ENCODE measurements at regions not wholly inside any gene's neighbourhood (a gene's known extent, or its start where the extent isn't known, plus 50 kb on each side); places are given as distances from the start of the nearest gene placed in this dataset.

DNA sequence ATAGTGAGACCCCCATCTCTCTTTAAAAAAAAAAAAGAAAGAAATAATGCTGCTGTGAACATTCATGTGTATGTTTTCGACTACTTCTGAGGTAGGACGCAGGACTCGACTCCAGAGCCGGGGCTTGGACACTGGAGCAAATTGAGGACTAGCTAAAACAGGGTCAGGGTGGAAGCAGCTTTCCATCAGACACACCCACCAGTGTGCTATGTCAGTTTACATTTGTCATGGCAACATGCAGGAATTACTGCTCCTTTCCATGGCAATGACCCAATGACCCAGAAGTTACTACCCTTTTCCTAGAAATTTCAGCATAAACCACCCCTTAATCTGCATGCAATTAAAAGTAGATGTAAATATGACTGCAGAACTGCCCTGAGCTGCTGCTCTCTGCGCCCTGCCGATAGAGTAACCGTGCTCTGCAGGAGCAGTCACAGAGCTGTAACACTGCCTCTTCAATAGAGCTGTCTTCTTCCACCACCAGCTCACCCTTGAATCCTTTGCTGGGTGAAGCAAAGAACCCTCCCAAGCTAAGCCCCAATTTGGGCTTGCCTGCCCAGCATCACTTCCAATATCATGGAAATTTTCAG lies 61.6 kb upstream of the ZNF599 start:
- intact Hi-C loops (cut with DNase I): no loop called here
- TF ChIP-seq CTCF (IDR thresholded peaks at IDR 0.05): no peak
- TF ChIP-seq POLR2A (IDR thresholded peaks at IDR 0.05): no peak

DNA sequence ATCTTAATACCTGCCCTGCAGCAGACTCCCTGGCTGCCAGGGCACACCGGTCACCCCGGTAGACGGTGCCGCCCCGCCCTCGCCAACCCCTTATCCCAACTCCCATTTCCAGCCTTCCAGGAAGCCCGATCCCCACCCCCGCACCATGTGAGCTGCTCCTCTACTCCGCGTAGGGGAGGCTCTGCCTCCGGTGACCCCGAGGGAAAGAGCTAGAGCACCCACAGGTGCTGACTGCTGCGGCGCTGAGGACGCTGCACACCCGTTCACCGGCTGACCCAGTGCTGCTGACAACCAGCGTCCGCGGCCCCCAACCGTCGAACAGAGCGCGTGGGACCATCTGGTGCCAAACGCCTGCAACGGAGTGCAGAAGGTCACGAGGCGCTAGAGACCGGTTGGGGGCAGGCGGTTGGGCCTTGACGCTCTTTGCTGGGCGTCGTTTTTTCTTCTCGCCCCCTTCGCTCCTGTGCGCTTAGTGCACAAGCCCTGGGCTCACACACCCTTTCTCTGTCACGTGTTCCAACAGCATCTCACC lies 59.6 kb upstream of the ZNF599 start:
- H3K36me3 ChIP-seq: no peaks in the 10 kb centered on the region
- no peaks in the 10 kb centered on the region for H3K9me3 ChIP-seq
- DNase-seq: no peak
- WGBS, 2 donors: 87 to 90% methylated on average over 6 to 22 of the region's 37 CpGs
- H3K4me1 ChIP-seq: peaks cover 0 to 2% (median 0%) of the 10 kb centered on the region in 3 donors
- H3K27ac ChIP-seq: no peak overlapping the region
- TF ChIP-seq POLR2A (IDR thresholded peaks at IDR 0.05) (no peak), CTCF (IDR thresholded peaks at IDR 0.05) (no peak)
- peaks cover 0 to 9% (median 0%) of the 10 kb centered on the region in 4 donors for H3K27me3 ChIP-seq
- no peak overlapping the region for H3K4me3 ChIP-seq
- intact Hi-C loops (cut with DNase I): no loop called here

More for the DNA sequence above, 61.6 kb upstream of the ZNF599 start:
- DNase-seq: no peak
- no peaks in the 10 kb centered on the region for H3K9me3 ChIP-seq
- H3K36me3 ChIP-seq: no peaks in the 10 kb centered on the region
- WGBS, 2 donors: 79 to 87% methylated on average over 7 of the region's 7 CpGs
- no peak overlapping the region for H3K4me3 ChIP-seq
- H3K27me3 ChIP-seq: peaks cover 0 to 22% (median 0%) of the 10 kb centered on the region in 4 donors
- H3K4me1 ChIP-seq: peaks cover 0 to 19% (median 3%) of the 10 kb centered on the region in 3 donors
- H3K27ac ChIP-seq: no peak overlapping the region

DNA sequence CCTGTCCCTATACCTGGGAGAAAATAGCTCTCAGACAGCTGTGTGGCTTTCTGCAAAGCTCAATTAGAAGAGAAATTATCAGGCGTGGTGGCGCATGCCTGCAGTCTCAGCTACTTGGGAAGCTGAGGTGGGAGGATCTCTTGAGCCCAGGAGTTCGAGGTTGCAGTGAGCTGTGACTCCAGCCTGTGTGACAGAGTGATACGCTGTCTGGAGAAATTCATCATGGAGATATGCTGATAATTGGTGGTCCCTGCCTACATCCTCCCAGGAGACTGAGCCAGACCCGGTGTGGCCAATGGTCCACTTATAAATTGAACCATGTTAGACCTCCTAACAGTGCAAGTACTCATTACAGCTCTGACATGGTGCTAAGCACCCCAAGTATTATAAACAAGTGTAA lies 58.7 kb upstream of the ZNF599 start:
- Histone ChIP-seq H3K36me3 (no peaks in the 10 kb centered on the region), H3K4me3 (no peak overlapping the region), H3K9me3 (no peaks in the 10 kb centered on the region), H3K4me1 (no peaks in the 10 kb centered on the region), H3K27me3 (peaks cover 0 to 4% (median 0%) of the 10 kb centered on the region in 4 donors), H3K27ac (no peak overlapping the region)
- no peak for TF ChIP-seq POLR2A (IDR thresholded peaks at IDR 0.05)
- TF ChIP-seq CTCF (IDR thresholded peaks at IDR 0.05): no peak
- 46 to 84% methylated on average over 2 to 3 of the region's 5 CpGs for WGBS, 2 donors
- no peak for DNase-seq
- intact Hi-C loops (cut with DNase I): no loop called here

DNA sequence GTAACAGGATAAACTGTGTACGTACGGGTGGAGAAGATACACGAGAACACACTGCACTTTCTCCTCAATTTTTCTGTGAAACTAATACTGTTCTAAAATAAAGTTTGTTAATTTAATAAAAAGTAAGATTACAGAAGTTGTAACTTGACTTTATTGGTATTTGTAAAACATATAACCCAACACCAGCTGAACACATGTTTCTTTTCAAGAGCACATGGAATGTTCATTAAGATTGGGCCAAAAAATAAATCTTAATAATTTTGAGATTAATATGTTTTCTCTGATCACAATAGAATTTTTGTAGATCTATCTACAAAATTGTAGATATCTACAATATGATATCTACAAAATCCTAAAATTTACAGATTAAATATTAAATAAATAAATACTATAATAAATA lies 55.1 kb upstream of the ZNF599 start:
- Histone ChIP-seq H3K4me1 (no peaks in the 10 kb centered on the region), H3K9me3 (no peaks in the 10 kb centered on the region), H3K27me3 (peaks cover 0 to 4% (median 0%) of the 10 kb centered on the region in 4 donors), H3K4me3 (no peak overlapping the region), H3K27ac (no peak overlapping the region), H3K36me3 (no peaks in the 10 kb centered on the region)
- no peak for DNase-seq
- 91 to 93% methylated on average over 3 of the region's 3 CpGs for WGBS, 2 donors
- TF ChIP-seq CTCF (IDR thresholded peaks at IDR 0.05): no peak
- TF ChIP-seq POLR2A (IDR thresholded peaks at IDR 0.05): no peak
- intact Hi-C loops (cut with DNase I): no loop called here

DNA sequence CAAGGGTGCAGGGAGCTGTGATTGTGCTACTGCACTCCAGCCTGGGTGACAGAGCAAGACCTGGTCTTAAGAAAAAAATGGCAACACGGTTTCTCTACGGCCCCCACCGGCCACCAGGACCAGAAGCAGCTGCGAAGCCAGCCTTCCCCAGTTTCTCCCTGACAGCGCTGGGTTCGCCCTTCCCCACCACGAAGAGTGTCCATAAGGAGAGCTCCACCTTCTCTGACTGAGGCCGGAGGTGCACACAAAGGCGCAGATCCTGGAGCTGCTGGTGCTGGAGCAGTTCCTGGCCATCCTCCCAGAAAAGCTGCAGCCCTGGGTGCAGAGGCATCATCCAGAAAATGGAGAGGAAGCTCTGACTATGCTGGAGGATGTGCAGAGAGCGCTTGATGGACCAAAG lies 52.2 kb upstream of the ZNF599 start:
- H3K36me3 ChIP-seq: no peaks in the 10 kb centered on the region
- intact Hi-C loops (cut with DNase I): no loop called here
- no peak overlapping the region for H3K4me3 ChIP-seq
- no peak for DNase-seq
- H3K27me3 ChIP-seq: peaks cover 0 to 4% (median 0%) of the 10 kb centered on the region in 4 donors
- H3K9me3 ChIP-seq: no peaks in the 10 kb centered on the region
- H3K27ac ChIP-seq: no peak overlapping the region
- no peak for TF ChIP-seq POLR2A (IDR thresholded peaks at IDR 0.05)
- TF ChIP-seq CTCF (IDR thresholded peaks at IDR 0.05): no peak
- H3K4me1 ChIP-seq: no peaks in the 10 kb centered on the region
- 57 to 94% methylated on average over 1 to 3 of the region's 10 CpGs for WGBS, 2 donors

Measured in esophagus squamous epithelium (tissue), 5 donors.